DOHH2 (cell line): ENCODE measurements at regions not wholly inside any gene's neighbourhood (a gene's known extent, or its start where the extent isn't known, plus 50 kb on each side); places are given as distances from the start of the nearest gene placed in this dataset.

Experiments
- H3F3A ChIP-seq: fragments of 200-600 bp; sonication (generic), shearing (Covaris generic); 2 replicates; pipeline ENCODE4 v1.6.0; 2016; ENCODE audit warnings: antibody characterized with exemption, mild to moderate bottlenecking; ENCODE audit not compliant: control insufficient read depth, insufficient read depth
- H3K27ac ChIP-seq: fragments of 200-600 bp; sonication (generic); 2 replicates; pipeline ENCODE4 v1.5.1; 2014; ENCODE audit warnings: low read depth, mild to moderate bottlenecking, low read length, moderate library complexity
- H3K27me3 ChIP-seq: fragments of 200-600 bp; sonication (generic); 2 replicates; pipeline ENCODE4 v1.6.1; 2014; ENCODE audit warnings: mild to moderate bottlenecking, low read length, mixed read lengths; ENCODE audit not compliant: control insufficient read depth
- H3K36me3 ChIP-seq: fragments of 200-600 bp; sonication (generic); 2 replicates; pipeline ENCODE4 v1.6.1; 2014; ENCODE audit warnings: mild to moderate bottlenecking, low read length, moderate library complexity, mixed read lengths; ENCODE audit not compliant: control insufficient read depth
- H3K4me1 ChIP-seq: fragments of 200-600 bp; sonication (generic); 2 replicates; pipeline ENCODE4 v1.6.1; 2014; ENCODE audit warnings: mild to moderate bottlenecking, low read length, mixed read lengths; ENCODE audit not compliant: control insufficient read depth
- H3K4me2 ChIP-seq: fragments of 200-600 bp; sonication (generic); 2 replicates; pipeline ENCODE4 v1.6.0; 2014; ENCODE audit warnings: mild to moderate bottlenecking, low read length, moderate library complexity
- H3K4me3 ChIP-seq: fragments of 200-600 bp; sonication (generic); 2 replicates; pipeline ENCODE4 v1.5.1; 2014; ENCODE audit warnings: mild to moderate bottlenecking, low read length, mixed read lengths
- H3K79me2 ChIP-seq: fragments of 200-600 bp; sonication (generic); 2 replicates; pipeline ENCODE4 v1.6.1; 2014; ENCODE audit warnings: mild to moderate bottlenecking, low read length, mixed read lengths; ENCODE audit not compliant: control insufficient read depth
- H3K9me2 ChIP-seq: fragments of 200-600 bp; sonication (generic); replicated peaks from 2 replicates; pipeline ENCODE4 v1.6.1; 2014; ENCODE audit warnings: mild to moderate bottlenecking, low read length, mixed read lengths; ENCODE audit not compliant: control insufficient read depth
- H3K9me3 ChIP-seq: fragments of 200-600 bp; sonication (generic); 2 replicates; pipeline ENCODE4 v1.6.1; 2014; ENCODE audit warnings: antibody characterized with exemption, low read length, mixed read lengths; ENCODE audit not compliant: control insufficient read depth, insufficient read depth
- H4K20me1 ChIP-seq: fragments of 200-600 bp; sonication (generic); 2 replicates; pipeline ENCODE4 v1.6.0; 2014; ENCODE audit warnings: low read depth, mild to moderate bottlenecking, antibody characterized with exemption, low read length, moderate library complexity; ENCODE audit not compliant: control insufficient read depth, insufficient read depth
- EZH2phosphoT487 ChIP-seq: fragments of 200-600 bp; sonication (generic); IDR thresholded peaks from 2 replicates; pipeline ENCODE4 v1.6.1; 2017; ENCODE audit warnings: borderline replicate concordance, mild to moderate bottlenecking, antibody characterized with exemption, low read length, moderate library complexity, mixed read lengths
- TF ChIP-seq, protein P1 (sequence below): fragments of 200-600 bp; sonication (generic); IDR thresholded peaks from one replicate; pipeline ENCODE4 v1.5.1; 2014; ENCODE audit warnings: antibody characterized with exemption, mild to moderate bottlenecking, low read depth, low read length; ENCODE audit not compliant: poor library complexity, severe bottlenecking

DNA sequence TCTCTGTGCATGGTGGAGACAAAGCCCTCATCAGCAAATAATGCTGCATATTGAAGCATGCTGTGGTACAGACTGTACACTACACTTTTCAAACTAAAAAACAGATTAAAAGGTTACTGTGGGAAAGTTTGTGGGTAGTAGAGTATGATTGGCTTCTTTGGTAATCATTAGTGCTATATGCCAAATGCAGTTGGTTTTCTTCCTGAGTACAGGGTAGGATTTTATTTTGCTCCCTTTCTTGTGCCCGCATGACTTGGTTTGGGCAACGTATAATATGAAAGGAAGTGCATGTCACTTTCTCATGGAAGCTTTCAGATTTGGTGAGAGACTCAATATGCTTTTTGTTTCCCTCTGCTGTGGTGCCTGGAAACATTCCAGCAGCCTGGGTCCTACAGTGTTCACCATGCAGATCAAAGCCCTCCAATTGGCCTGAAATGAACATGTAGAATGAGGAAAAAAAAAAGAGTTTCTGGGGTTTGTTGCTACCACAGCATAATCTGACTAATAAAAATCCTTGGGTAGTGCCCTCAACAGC is 270.7 kb upstream of the ADGRB3 start:
- Histone ChIP-seq H3K4me2 (no peak overlapping the region), H3K9me2 (no peaks in the 10 kb centered on the region), H3K36me3 (no peaks in the 10 kb centered on the region), H3K79me2 (no peaks in the 10 kb centered on the region), H3F3A (no peaks in the 10 kb centered on the region), H4K20me1 (no peaks in the 10 kb centered on the region), H3K9me3 (no peaks in the 10 kb centered on the region), H3K27ac (no peak overlapping the region), H3K27me3 (no peaks in the 10 kb centered on the region), H3K4me3 (no peak overlapping the region), H3K4me1 (no peaks in the 10 kb centered on the region)
- no peak for TF ChIP-seq EZH2phosphoT487
- TF ChIP-seq, protein P1, sequence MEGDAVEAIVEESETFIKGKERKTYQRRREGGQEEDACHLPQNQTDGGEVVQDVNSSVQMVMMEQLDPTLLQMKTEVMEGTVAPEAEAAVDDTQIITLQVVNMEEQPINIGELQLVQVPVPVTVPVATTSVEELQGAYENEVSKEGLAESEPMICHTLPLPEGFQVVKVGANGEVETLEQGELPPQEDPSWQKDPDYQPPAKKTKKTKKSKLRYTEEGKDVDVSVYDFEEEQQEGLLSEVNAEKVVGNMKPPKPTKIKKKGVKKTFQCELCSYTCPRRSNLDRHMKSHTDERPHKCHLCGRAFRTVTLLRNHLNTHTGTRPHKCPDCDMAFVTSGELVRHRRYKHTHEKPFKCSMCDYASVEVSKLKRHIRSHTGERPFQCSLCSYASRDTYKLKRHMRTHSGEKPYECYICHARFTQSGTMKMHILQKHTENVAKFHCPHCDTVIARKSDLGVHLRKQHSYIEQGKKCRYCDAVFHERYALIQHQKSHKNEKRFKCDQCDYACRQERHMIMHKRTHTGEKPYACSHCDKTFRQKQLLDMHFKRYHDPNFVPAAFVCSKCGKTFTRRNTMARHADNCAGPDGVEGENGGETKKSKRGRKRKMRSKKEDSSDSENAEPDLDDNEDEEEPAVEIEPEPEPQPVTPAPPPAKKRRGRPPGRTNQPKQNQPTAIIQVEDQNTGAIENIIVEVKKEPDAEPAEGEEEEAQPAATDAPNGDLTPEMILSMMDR, result no peak

DNA sequence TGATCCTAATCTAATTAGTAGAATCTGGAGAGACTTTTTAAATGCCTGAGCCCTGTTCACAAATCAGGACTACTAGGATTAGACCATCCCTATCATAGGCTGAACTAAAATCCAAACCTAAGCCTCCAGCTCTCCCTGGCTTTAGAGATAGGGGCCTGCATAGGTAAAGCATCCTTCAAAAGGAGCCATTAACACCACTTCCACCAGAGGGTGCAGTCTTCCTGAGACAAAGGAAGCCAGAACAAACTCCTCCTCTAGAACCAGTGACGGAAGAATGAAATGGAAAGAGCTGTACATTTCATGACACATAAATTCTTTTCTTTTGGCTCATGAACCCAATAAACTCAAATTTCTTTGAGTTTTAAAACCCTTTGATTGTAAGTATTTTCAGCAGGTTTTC is 291.2 kb upstream of the ADGRB3 start:
- no peaks in the 10 kb centered on the region for H3F3A ChIP-seq
- no peaks in the 10 kb centered on the region for H4K20me1 ChIP-seq
- H3K27me3 ChIP-seq, result no peaks in the 10 kb centered on the region
- H3K9me3 ChIP-seq, result no peaks in the 10 kb centered on the region
- no peak overlapping the region for H3K4me2 ChIP-seq
- no peak for TF ChIP-seq EZH2phosphoT487
- TF ChIP-seq, protein P1, result peak; percentile 54
- no peak overlapping the region for H3K4me3 ChIP-seq
- H3K9me2 ChIP-seq, result no peaks in the 10 kb centered on the region
- H3K79me2 ChIP-seq, result no peaks in the 10 kb centered on the region
- no peaks in the 10 kb centered on the region for H3K36me3 ChIP-seq
- H3K4me1 ChIP-seq, result no peaks in the 10 kb centered on the region
- H3K27ac ChIP-seq, result no peak overlapping the region

DNA sequence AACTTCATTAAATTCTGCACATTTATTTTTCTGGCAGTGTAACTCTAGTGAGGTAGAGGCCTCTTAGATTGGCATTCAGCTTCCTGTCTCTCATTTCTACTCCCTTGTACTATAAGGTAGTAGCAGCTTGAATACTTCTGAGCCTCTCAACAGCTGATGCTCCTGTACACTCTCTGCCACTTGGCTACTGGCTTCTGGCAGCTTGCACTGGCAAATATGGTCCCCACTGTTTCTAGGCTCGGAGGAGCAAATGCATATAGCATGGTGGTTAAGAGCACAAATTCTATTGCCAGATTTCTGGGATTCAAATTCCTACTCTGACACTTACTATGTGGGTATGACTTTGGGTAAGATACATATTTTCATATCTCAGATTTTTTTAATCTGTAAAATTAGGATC is 292.8 kb upstream of the ADGRB3 start:
- Histone ChIP-seq H3K27ac (no peak overlapping the region), H3K27me3 (no peaks in the 10 kb centered on the region), H3K9me2 (no peaks in the 10 kb centered on the region), H3K9me3 (no peaks in the 10 kb centered on the region), H3K79me2 (no peaks in the 10 kb centered on the region), H3K4me1 (no peaks in the 10 kb centered on the region), H3K36me3 (no peaks in the 10 kb centered on the region), H3F3A (no peaks in the 10 kb centered on the region), H4K20me1 (no peaks in the 10 kb centered on the region), H3K4me3 (no peak overlapping the region), H3K4me2 (no peak overlapping the region)
- no peak for TF ChIP-seq EZH2phosphoT487
- TF ChIP-seq, protein P1, result no peak
